GM10248 (cell line): ENCODE measurements at regions not wholly inside any gene's neighbourhood (a gene's known extent, or its start where the extent isn't known, plus 50 kb on each side); places are given as distances from the start of the nearest gene placed in this dataset.
"Not testable (repeated sequence)": the region's sequence is repeated elsewhere in the genome, so short reads cannot be mapped to it uniquely, and the experiment has no call there.

Source experiments
- CTCF ChIA-PET: fragments of 300-600 bp; sonication (Branson Sonifier 250); formaldehyde crosslinking; extraction: SDS; loops from one replicate; lab custom pipeline; 2021; ENCODE audit warnings: antibody characterized with exemption; lab: Yijun Ruan, JAX
- POLR2A ChIA-PET: fragments of 350-650 bp; sonication (Branson Sonifier 250); formaldehyde crosslinking; extraction: SDS; loops from one replicate; lab custom pipeline; 2020; ENCODE audit warnings: antibody characterized with exemption; lab: Yijun Ruan, JAX
- DNase-seq: peaks from one replicate; pipeline ENCODE4 v3.0.0; 2012; ENCODE audit errors: extremely low spot score
- TF ChIP-seq, protein P1 (sequence below): IDR thresholded peaks from 2 replicates; pipeline ENCODE4 v1.5.1; 2012; ENCODE audit warnings: mild to moderate bottlenecking, low read depth; ENCODE audit errors: extremely low read depth, missing control alignments, control extremely low read depth

DNA sequence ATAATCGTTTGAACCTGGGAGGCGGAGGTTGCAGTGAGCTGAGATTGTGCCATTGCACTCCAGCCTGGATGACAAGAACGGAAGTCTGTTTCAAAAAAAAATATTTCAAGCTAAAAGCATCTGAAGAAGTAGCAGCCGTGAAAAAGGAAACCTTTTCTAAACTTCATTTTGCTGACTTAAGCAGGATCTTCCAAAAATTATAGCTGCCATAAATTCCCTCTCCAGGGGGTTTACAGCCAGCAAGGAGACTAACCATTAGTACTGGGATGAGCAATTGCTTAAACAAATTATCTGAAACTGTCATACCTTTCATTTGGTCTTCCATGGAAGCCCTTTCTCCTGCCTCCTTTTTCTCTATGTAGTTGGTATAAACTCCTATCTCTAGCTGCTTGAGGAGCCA is 69.9 kb upstream of the TSC22D1 start:
- TF ChIP-seq, protein P1, sequence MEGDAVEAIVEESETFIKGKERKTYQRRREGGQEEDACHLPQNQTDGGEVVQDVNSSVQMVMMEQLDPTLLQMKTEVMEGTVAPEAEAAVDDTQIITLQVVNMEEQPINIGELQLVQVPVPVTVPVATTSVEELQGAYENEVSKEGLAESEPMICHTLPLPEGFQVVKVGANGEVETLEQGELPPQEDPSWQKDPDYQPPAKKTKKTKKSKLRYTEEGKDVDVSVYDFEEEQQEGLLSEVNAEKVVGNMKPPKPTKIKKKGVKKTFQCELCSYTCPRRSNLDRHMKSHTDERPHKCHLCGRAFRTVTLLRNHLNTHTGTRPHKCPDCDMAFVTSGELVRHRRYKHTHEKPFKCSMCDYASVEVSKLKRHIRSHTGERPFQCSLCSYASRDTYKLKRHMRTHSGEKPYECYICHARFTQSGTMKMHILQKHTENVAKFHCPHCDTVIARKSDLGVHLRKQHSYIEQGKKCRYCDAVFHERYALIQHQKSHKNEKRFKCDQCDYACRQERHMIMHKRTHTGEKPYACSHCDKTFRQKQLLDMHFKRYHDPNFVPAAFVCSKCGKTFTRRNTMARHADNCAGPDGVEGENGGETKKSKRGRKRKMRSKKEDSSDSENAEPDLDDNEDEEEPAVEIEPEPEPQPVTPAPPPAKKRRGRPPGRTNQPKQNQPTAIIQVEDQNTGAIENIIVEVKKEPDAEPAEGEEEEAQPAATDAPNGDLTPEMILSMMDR, result no peak
- ChIA-PET POLR2A (no interaction called here), CTCF (interaction anchor here (1.5 kb wide), 1 partner anchor 10 kb away, joined by 3 read pairs; no protein-coding TSS in a partner anchor)
- no peak for DNase-seq

DNA sequence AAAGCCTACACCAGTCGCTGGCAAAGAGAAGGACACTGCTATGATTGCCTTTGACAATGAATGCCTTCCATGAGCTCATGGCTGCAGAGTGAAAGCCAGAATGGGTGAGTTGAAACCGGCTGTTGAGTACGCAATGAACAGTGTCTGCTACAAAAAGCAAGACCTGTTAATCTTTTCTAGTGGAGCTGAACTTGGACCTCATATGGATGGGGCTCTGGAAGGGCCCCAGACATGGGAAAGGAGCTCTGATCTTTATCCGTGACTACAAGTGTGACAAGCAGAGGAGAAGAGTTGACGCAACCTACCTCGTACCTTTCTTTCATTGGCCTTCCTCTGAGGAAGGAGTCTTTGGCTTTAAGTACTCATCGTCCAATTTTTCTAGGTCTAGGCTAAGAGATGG is 67.1 kb upstream of the TSC22D1 start:
- ChIA-PET CTCF (no interaction called here), POLR2A (no interaction called here)
- no peak for DNase-seq

DNA sequence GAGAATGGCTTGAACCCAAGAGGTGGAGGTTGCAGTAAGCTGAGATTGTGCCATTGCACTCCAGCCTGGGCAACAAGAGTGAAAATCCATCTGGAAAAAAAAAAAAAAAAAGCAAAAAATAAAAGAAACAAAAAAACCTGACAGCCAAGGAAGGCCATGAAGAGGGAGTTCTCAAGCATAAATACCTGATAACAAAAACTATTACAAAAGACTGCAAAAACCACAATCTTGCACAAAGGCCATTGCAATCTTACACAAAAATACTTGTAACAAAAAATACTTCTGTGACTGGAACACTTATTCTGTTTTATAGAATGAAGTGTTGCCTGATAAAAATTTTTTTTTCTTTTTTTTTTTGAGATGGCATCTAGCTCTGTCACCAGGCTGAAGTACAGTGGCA is 61.5 kb upstream of the TSC22D1 start:
- TF ChIP-seq, protein P1, result no peak
- CTCF ChIA-PET, result no interaction called here
- no peak for DNase-seq
- POLR2A ChIA-PET, result no interaction called here

More for the DNA sequence above, 67.1 kb upstream of the TSC22D1 start:
- TF ChIP-seq, protein P1, result no peak

DNA sequence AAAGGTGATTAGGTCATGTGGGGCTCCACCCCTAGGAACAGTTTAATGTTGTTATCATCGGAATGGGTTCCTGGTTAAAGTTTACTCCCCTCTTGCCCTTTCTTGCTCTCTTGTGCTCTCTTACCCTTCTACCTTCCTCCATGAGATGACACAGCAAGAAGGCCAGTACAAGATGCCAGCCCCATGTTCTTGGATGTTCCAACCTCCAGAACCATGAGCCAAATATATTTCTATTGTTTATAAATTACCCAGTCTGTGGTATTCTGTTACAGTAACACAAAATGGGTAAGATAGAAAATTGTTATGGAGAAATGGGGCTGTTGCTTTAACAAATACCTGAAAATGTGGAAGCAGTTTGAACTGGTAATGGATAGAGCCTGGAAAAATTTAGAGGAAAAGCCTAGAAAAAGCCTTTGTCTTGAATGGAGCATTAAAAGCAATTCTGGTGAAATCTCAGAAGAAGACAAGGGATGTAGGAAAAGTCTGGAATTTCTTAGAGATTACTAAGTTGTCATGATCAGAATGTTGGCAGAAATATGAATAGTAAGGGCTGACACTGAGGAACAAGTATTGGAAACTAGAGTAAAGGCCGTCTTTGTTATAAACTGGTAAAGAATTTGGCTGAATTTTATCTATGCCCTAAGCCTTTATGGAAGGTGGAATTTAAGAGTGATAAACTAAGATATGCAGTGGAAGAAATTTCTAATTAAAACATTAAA is 53.5 kb upstream of the TSC22D1 start:
- TF ChIP-seq, protein P1, result no peak
- ChIA-PET CTCF (interaction anchor here (0.8 to 0.9 kb wide), 2 partner anchors 9 to 1020 kb away, joined by 3 read pairs; no protein-coding TSS in a partner anchor), POLR2A (no interaction called here)
- DNase-seq, result no peak

DNA sequence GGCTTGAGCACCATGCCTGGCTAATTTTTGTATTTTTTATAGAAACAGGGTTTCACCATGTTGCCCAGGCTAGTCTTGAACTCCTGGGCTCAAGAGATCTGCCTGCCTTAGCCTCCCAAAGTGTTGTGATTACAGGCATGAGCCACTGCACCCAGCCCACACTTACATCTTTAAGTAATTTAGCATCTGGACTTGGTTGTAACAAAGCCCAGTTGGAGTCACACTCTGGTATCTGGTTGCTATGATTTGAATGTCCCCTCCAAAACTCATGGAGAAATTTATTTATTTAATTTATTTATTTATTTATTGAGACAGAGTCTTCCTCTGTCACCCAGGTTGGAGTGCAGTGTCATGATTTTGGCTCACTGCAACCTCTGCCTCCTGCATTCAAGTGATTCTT is 52.7 kb upstream of the TSC22D1 start:
- DNase-seq, CTCF ChIA-PET, POLR2A ChIA-PET: not testable (repeated sequence)

DNA sequence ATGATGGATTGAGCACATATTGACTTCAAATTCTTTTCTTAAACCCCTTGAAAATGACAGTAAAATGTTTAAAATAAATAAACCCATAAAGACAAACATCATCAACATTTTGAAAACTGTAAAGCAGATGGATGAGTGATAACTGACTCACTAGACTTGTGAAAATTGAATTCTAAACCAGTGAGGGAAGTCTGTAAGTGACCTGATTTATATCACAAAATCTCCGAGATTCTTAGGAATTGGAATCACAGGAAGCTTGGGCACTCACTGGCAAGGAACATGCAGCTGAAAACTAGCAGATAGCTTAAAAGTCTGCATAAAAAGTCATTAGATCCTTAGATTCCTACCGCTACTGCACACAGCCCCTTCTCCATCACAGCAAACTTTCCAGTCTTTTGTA is 51.3 kb upstream of the TSC22D1 start:
- CTCF ChIA-PET, result no interaction called here
- no peak for DNase-seq
- TF ChIP-seq, protein P1, result no peak
- POLR2A ChIA-PET, result no interaction called here

DNA sequence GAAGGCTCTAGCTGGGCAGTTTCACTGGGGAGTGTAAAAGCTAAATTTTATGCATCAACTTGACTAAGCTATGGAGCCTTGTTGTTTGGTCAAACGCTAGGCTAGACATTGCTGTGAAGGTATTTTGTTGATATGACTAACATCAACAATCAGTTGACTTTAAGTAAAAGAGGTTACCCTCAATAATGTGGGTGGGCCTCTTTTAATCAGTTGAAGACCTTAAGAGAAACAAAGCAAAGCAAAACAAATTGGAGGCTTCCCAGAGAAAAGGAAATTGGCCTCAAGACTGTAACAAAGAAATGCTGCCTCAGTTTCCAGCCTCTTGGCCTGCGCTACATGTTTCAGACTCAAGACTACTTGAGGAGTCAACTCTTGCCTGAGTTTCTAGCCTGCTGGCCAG is 50.0 kb upstream of the TSC22D1 start:
- DNase-seq, result no peak
- ChIA-PET POLR2A (no interaction called here), CTCF (no interaction called here)
- TF ChIP-seq, protein P1, result no peak
